ENCODE measurements at regions not wholly inside any gene's neighbourhood (a gene's known extent, or its start where the extent isn't known, plus 50 kb on each side); places are given as distances from the start of the nearest gene placed in this dataset.

GRCh38 chr11:92464822-92465221 is 240.2 kb downstream of the FAT3 start:
- Histone ChIP-seq H3K36me3 (ENCODE audit: insufficient read depth) (no peaks in the 10 kb centered on the region), H3F3A (replicated peaks; ENCODE audit: low read depth) (no peaks in the 10 kb centered on the region; the same call in 1 of the 2 replicates), H3K27ac (ENCODE audit: low read depth) (no peak overlapping the region), H2AFZ (no peak overlapping the region), H3K27me3 (ENCODE audit: insufficient read depth) (no peaks in the 10 kb centered on the region), H3K9me2 (ENCODE audit: insufficient read depth) (no peaks in the 10 kb centered on the region), H3K4me3 (no peak overlapping the region), H3K4me1 (ENCODE audit: insufficient read depth) (peaks cover 17% of the 10 kb centered on the region), H3K4me2 (no peak overlapping the region), H4K20me1 (replicated peaks; ENCODE audit: insufficient read depth) (0 out of 2 replicates have a peak, but pooled peaks cover 4% of the 10 kb centered on the region), H3K79me2 (replicated peaks; ENCODE audit: insufficient read depth) (peaks cover 79% of the 10 kb centered on the region)
- H3K27me3 Mint-ChIP-seq (ENCODE audit: insufficient read depth, low read depth, poor library complexity): no peaks in the 10 kb centered on the region
- H3K27ac Mint-ChIP-seq: no peak overlapping the region
- H3K9me3 Mint-ChIP-seq: no peaks in the 10 kb centered on the region; the same call in 2 of the 3 replicates
- DNase-seq (ENCODE audit: low spot score) (no peak), ATAC-seq (no peak)
- no peak overlapping the region for H3K4me3 Mint-ChIP-seq
- H3K36me3 Mint-ChIP-seq (ENCODE audit: low read depth): peaks cover 4% of the 10 kb centered on the region; the same call in 1 of the 3 replicates
- TF ChIP-seq CREB1 (CRISPR knock-in tag; IDR thresholded peaks at IDR 0.05; ENCODE audit: low read depth): no peak
- TF ChIP-seq ZNF462 (CRISPR knock-in tag; IDR thresholded peaks at IDR 0.05): no peak
- TF ChIP-seq POLR2AphosphoS5 (IDR thresholded peaks at IDR 0.05; ENCODE audit: low read depth): no peak
- TF ChIP-seq, protein P1, sequence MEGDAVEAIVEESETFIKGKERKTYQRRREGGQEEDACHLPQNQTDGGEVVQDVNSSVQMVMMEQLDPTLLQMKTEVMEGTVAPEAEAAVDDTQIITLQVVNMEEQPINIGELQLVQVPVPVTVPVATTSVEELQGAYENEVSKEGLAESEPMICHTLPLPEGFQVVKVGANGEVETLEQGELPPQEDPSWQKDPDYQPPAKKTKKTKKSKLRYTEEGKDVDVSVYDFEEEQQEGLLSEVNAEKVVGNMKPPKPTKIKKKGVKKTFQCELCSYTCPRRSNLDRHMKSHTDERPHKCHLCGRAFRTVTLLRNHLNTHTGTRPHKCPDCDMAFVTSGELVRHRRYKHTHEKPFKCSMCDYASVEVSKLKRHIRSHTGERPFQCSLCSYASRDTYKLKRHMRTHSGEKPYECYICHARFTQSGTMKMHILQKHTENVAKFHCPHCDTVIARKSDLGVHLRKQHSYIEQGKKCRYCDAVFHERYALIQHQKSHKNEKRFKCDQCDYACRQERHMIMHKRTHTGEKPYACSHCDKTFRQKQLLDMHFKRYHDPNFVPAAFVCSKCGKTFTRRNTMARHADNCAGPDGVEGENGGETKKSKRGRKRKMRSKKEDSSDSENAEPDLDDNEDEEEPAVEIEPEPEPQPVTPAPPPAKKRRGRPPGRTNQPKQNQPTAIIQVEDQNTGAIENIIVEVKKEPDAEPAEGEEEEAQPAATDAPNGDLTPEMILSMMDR (conservative IDR thresholded peaks at IDR 0.05; ENCODE audit: low read depth in 2 of 2): no peak
- no peak for TF ChIP-seq EZH2phosphoT487 (IDR thresholded peaks at IDR 0.05; ENCODE audit: unreplicated experiment)
- no peak for TF ChIP-seq NANOG (IDR thresholded peaks at IDR 0.05; ENCODE audit: borderline replicate concordance)
- no peak for TF ChIP-seq JUNB (IDR thresholded peaks at IDR 0.05; ENCODE audit: unreplicated experiment)
- TF ChIP-seq ZNF331 (CRISPR knock-in tag; IDR thresholded peaks at IDR 0.05; ENCODE audit: low read depth): no peak
- TF ChIP-seq ZNF114 (CRISPR knock-in tag; IDR thresholded peaks at IDR 0.05): no peak
- TF ChIP-seq REST (IDR thresholded peaks at IDR 0.05; ENCODE audit: unreplicated experiment): no peak
- TF ChIP-seq ETS1 (IDR thresholded peaks at IDR 0.05): no peak
- TF ChIP-seq EZH2 (IDR thresholded peaks at IDR 0.05; ENCODE audit: low read depth, unreplicated experiment): no peak
- TF ChIP-seq STAT1 (IDR thresholded peaks at IDR 0.05; ENCODE audit: unreplicated experiment): no peak
- peaks cover 21% of the 10 kb centered on the region for H3K4me1 Mint-ChIP-seq

Measured in GM23338 (cell line).